GM06990 (cell line): ENCODE measurements at regions not wholly inside any gene's neighbourhood (a gene's known extent, or its start where the extent isn't known, plus 50 kb on each side); places are given as distances from the start of the nearest gene placed in this dataset.

Experiments used
- DNase-seq: peaks from one replicate; pipeline ENCODE4 v3.0.0-alpha.2; 2011; ENCODE audit not compliant: insufficient read length; ENCODE audit errors: extremely low read depth
- H3K27me3 ChIP-seq: replicated peaks from 2 replicates; pipeline ENCODE4 v1.6.0; 2011; ENCODE audit warnings: low read length; ENCODE audit not compliant: control insufficient read depth, insufficient read depth
- H3K36me3 ChIP-seq: 2 replicates; pipeline ENCODE4 v1.5.1; 2011; ENCODE audit warnings: low read length; ENCODE audit not compliant: control insufficient read depth, insufficient read depth
- H3K4me3 ChIP-seq: replicated peaks from 2 replicates; pipeline ENCODE4 v1.5.1; 2011; ENCODE audit warnings: low read depth, mild to moderate bottlenecking, control low read depth, low read length
- CTCF ChIP-seq: IDR thresholded peaks from 2 replicates; pipeline ENCODE4 v1.5.1; 2011; ENCODE audit warnings: low read length, control low read depth, mild to moderate bottlenecking, inconsistent platforms; ENCODE audit not compliant: insufficient read depth, poor library complexity, severe bottlenecking

GRCh38 chr20:39242614-39243013 is 280.5 kb downstream of the DHX35 start:
- no peak for TF ChIP-seq CTCF
- DNase-seq: no peak
- Histone ChIP-seq H3K4me3 (no peak overlapping the region), H3K36me3 (no peaks in the 10 kb centered on the region), H3K27me3 (no peaks in the 10 kb centered on the region)

- DNase-seq: no peak
- no peak for TF ChIP-seq CTCF
- Histone ChIP-seq H3K4me3 (no peak overlapping the region), H3K27me3 (peaks cover 2% of the 10 kb centered on the region; the same call in 1 of the 2 replicates), H3K36me3 (no peaks in the 10 kb centered on the region)
Observed at GRCh38 chr20:39234520-39235095, 272.5 kb downstream of the DHX35 start.

- H3K36me3 ChIP-seq: no peaks in the 10 kb centered on the region
- H3K27me3 ChIP-seq: peaks cover 2% of the 10 kb centered on the region; the same call in 1 of the 2 replicates
- no peak overlapping the region for H3K4me3 ChIP-seq
- DNase-seq: no peak
- TF ChIP-seq CTCF: no peak
Observed at GRCh38 chr20:39233755-39234154, 271.6 kb downstream of the DHX35 start.

- no peak for DNase-seq
- H3K4me3 ChIP-seq: no peak overlapping the region
- no peaks in the 10 kb centered on the region for H3K36me3 ChIP-seq
- H3K27me3 ChIP-seq: peaks cover 2% of the 10 kb centered on the region; the same call in 1 of the 2 replicates
- TF ChIP-seq CTCF: no peak
Observed at GRCh38 chr20:39227416-39227815, 265.3 kb downstream of the DHX35 start.

- no peaks in the 10 kb centered on the region for H3K36me3 ChIP-seq
- DNase-seq: no peak
- no peak overlapping the region for H3K4me3 ChIP-seq
- TF ChIP-seq CTCF: no peak
- peaks cover 2% of the 10 kb centered on the region; the same call in 1 of the 2 replicates for H3K27me3 ChIP-seq
Observed at GRCh38 chr20:39225978-39226377, 263.8 kb downstream of the DHX35 start.

GRCh38 chr20:39225536-39225935 is 263.4 kb downstream of the DHX35 start:
- no peaks in the 10 kb centered on the region for H3K36me3 ChIP-seq
- H3K27me3 ChIP-seq: no peaks in the 10 kb centered on the region
- no peak for DNase-seq
- no peak for TF ChIP-seq CTCF
- H3K4me3 ChIP-seq: no peak overlapping the region
